ENCODE measurements at regions not wholly inside any gene's neighbourhood (a gene's known extent, or its start where the extent isn't known, plus 50 kb on each side); places are given as distances from the start of the nearest gene placed in this dataset.

DNA sequence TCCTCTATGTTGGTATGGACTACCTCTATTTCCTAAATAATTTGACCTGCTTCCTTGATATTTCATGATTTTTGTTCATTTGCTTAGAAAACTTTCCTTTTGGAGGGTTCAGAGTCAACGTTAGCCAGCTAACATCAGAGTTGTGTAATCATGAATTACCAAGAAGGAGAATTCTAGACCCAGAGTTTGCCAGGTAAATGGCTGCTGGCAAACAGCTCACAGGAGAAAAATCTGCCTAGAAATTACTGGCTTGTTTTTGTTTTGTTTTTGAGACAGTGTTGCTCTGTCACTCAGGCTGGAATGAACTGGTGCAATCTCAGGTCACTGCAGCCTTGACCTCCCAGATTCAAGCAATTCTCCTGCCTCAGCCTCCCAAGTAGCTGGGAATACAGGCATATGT is 111.4 kb upstream of the SALL1 start:
- Histone ChIP-seq H3K4me3 (replicated peaks in 1 of 2; ENCODE audit: low read depth in 1 of 2, low read length in 2 of 2) (no peak overlapping the region), H3K36me3 (ENCODE audit: control insufficient read depth in 1 of 2, insufficient read depth in 2 of 2, low read length in 2 of 2) (no peaks in the 10 kb centered on the region), H3K27ac (ENCODE audit: low read depth, low read length) (no peak overlapping the region), H3K9me2 (ENCODE audit: insufficient read depth) (no peaks in the 10 kb centered on the region), H3K27me3 (ENCODE audit: insufficient read depth, low read length) (no peaks in the 10 kb centered on the region), H4K20me1 (ENCODE audit: insufficient read depth) (no peaks in the 10 kb centered on the region), H3K9ac (ENCODE audit: low read length) (no peak overlapping the region), H3K4me1 (ENCODE audit: control insufficient read depth in 1 of 2, insufficient read depth in 2 of 2, low read length in 2 of 2) (no peaks in the 10 kb centered on the region), H3K4me2 (ENCODE audit: low read length) (no peak overlapping the region), H3K9me3 (ENCODE audit: control insufficient read depth in 1 of 2, insufficient read depth in 1 of 2, low read depth in 1 of 2, low read length in 2 of 2) (peaks cover 0 to 16% of the 10 kb centered on the region in 2 experiments; a peak in 2 of 4 replicates), H3K79me2 (ENCODE audit: insufficient read depth, low read length) (no peaks in the 10 kb centered on the region), H2AFZ (ENCODE audit: low read depth, low read length, poor library complexity, severe bottlenecking) (no peak overlapping the region)
- no TSS peak for BruUV-seq (replicated peaks)
- TF ChIP-seq, protein P1, sequence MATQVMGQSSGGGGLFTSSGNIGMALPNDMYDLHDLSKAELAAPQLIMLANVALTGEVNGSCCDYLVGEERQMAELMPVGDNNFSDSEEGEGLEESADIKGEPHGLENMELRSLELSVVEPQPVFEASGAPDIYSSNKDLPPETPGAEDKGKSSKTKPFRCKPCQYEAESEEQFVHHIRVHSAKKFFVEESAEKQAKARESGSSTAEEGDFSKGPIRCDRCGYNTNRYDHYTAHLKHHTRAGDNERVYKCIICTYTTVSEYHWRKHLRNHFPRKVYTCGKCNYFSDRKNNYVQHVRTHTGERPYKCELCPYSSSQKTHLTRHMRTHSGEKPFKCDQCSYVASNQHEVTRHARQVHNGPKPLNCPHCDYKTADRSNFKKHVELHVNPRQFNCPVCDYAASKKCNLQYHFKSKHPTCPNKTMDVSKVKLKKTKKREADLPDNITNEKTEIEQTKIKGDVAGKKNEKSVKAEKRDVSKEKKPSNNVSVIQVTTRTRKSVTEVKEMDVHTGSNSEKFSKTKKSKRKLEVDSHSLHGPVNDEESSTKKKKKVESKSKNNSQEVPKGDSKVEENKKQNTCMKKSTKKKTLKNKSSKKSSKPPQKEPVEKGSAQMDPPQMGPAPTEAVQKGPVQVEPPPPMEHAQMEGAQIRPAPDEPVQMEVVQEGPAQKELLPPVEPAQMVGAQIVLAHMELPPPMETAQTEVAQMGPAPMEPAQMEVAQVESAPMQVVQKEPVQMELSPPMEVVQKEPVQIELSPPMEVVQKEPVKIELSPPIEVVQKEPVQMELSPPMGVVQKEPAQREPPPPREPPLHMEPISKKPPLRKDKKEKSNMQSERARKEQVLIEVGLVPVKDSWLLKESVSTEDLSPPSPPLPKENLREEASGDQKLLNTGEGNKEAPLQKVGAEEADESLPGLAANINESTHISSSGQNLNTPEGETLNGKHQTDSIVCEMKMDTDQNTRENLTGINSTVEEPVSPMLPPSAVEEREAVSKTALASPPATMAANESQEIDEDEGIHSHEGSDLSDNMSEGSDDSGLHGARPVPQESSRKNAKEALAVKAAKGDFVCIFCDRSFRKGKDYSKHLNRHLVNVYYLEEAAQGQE (IDR thresholded peaks at IDR 0.05; ENCODE audit: low read depth): no peak
- TF ChIP-seq CBX3 (IDR thresholded peaks at IDR 0.05; ENCODE audit: low read depth) (no peak), SP1 (IDR thresholded peaks at IDR 0.05; ENCODE audit: low read depth) (no peak), SIN3A (IDR thresholded peaks at IDR 0.05; ENCODE audit: low read depth) (no peak), CEBPB (IDR thresholded peaks at IDR 0.05; ENCODE audit: low read depth) (no peak), TCF7L2 (IDR thresholded peaks at IDR 0.05; ENCODE audit: borderline replicate concordance, extremely low read depth, insufficient read depth, insufficient read length) (no peak), YY1 (IDR thresholded peaks at IDR 0.05; ENCODE audit: extremely low read depth, insufficient replicate concordance, low read depth, low read length) (no peak), POLR2AphosphoS5 (IDR thresholded peaks at IDR 0.05; ENCODE audit: low read depth, low read length) (no peak)
- TF ChIP-seq, protein P2, sequence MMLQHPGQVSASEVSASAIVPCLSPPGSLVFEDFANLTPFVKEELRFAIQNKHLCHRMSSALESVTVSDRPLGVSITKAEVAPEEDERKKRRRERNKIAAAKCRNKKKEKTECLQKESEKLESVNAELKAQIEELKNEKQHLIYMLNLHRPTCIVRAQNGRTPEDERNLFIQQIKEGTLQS (IDR thresholded peaks at IDR 0.05): no peak
- ATAC-seq (no peak), DNase-seq (ENCODE audit: low read depth, low spot score) (no peak)
- intact Hi-C loops (cut with micrococcal nuclease): no loop called here
- POLR2A ChIA-PET: no interaction called here
- RAD21 ChIA-PET (ENCODE audit: low non-redundant PET in 1 of 2, low total read pairs in 2 of 2, uncharacterized antibody in 2 of 2, unreplicated experiment in 2 of 2): no interaction called here
- CTCF ChIA-PET: no interaction called here
